PC-3 (cell line): ENCODE measurements at regions not wholly inside any gene's neighbourhood (a gene's known extent, or its start where the extent isn't known, plus 50 kb on each side); places are given as distances from the start of the nearest gene placed in this dataset.

ENCODE experiments used
- CTCF ChIP-seq: fragments of 300-600 bp; sonication (generic); conservative IDR thresholded peaks from 2 replicates; pipeline ENCODE4 v1.5.1; 2017; ENCODE audit warnings: antibody characterized with exemption, low read depth, mild to moderate bottlenecking, low read length
- EZH2 ChIP-seq: fragments of 300-600 bp; sonication (generic); IDR thresholded peaks from one replicate; pipeline ENCODE4 v1.6.1; 2017; ENCODE audit warnings: antibody characterized with exemption, mild to moderate bottlenecking, low read length; ENCODE audit not compliant: unreplicated experiment
- EZH2phosphoT487 ChIP-seq: fragments of 300-600 bp; sonication (generic); IDR thresholded peaks from 2 replicates; pipeline ENCODE4 v1.6.1; 2018; ENCODE audit warnings: mild to moderate bottlenecking, antibody characterized with exemption, low read length, borderline replicate concordance

DNA sequence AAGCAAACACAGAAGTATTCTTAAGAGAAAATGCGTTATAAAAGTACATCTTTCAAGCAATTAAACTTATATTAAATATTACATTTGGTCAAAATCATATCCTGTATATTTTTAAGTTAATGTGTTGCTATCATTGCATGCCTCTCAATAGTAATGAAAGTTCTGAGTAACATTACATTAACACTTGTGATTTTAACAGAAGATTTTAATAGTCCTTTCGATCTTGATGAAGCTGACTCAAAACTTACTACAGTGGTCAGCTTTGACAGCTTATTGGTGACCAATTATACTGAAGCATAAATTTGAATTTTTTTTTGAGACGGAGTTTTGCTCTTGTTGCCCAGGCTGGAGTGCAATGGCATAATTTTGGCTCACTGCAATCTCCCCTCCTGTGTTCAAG lies 303.3 kb downstream of the GALR1 start:
- no peak for TF ChIP-seq CTCF
- TF ChIP-seq EZH2, result no peak
- TF ChIP-seq EZH2phosphoT487, result no peak
